Neuron (in vitro differentiated cells): ENCODE measurements at regions not wholly inside any gene's neighbourhood (a gene's known extent, or its start where the extent isn't known, plus 50 kb on each side); places are given as distances from the start of the nearest gene placed in this dataset.
"Not testable (repeated sequence)": the region's sequence is repeated elsewhere in the genome, so short reads cannot be mapped to it uniquely, and the experiment has no call there.

ENCODE experiments used
- H2AFZ ChIP-seq: one replicate; pipeline ENCODE4 v1.6.1; 2013; ENCODE audit warnings: low read depth, mild to moderate bottlenecking, inconsistent platforms, low read length, moderate library complexity
- H3K27me3 ChIP-seq: one replicate; pipeline ENCODE4 v1.6.1; 2013; ENCODE audit warnings: low read length; ENCODE audit not compliant: insufficient read depth
- H3K36me3 ChIP-seq: one replicate; pipeline ENCODE4 v1.6.1; 2013; ENCODE audit warnings: low read length; ENCODE audit not compliant: insufficient read depth
- H3K4me1 ChIP-seq: one replicate; pipeline ENCODE4 v1.6.1; 2013; ENCODE audit warnings: low read length; ENCODE audit not compliant: insufficient read depth
- H3K4me3 ChIP-seq: 2 replicates; pipeline ENCODE4 v1.5.1; 2013; ENCODE audit warnings: mild to moderate bottlenecking, low read length, moderate library complexity
- H3K9me3 ChIP-seq: one replicate; pipeline ENCODE4 v1.6.1; 2013; ENCODE audit warnings: low read length

GRCh38 chr20:30610029-30610693 is 647.3 kb upstream of the DEFB115 start:
- Histone ChIP-seq H3K9me3 (no peaks in the 10 kb centered on the region), H3K36me3 (no peaks in the 10 kb centered on the region), H3K27me3 (no peaks in the 10 kb centered on the region), H3K4me3 (no peak overlapping the region), H2AFZ (no peak overlapping the region), H3K4me1 (no peaks in the 10 kb centered on the region)

- H3K9me3 ChIP-seq, result no peaks in the 10 kb centered on the region
- no peaks in the 10 kb centered on the region for H3K27me3 ChIP-seq
- no peak overlapping the region for H2AFZ ChIP-seq
- H3K4me3 ChIP-seq, result no peak overlapping the region
- H3K36me3 ChIP-seq, result no peaks in the 10 kb centered on the region
- no peaks in the 10 kb centered on the region for H3K4me1 ChIP-seq
Measured at GRCh38 chr20:30610751-30611150, 646.7 kb upstream of the DEFB115 start.

GRCh38 chr20:30611239-30611984 is 646.1 kb upstream of the DEFB115 start:
- H3K4me1 ChIP-seq, result no peaks in the 10 kb centered on the region

GRCh38 chr20:30612344-30612743 is 645.1 kb upstream of the DEFB115 start:
- Histone ChIP-seq H3K4me3 (no peak overlapping the region), H3K4me1 (no peaks in the 10 kb centered on the region), H3K9me3 (no peaks in the 10 kb centered on the region), H2AFZ (no peak overlapping the region), H3K27me3 (no peaks in the 10 kb centered on the region), H3K36me3 (no peaks in the 10 kb centered on the region)

More at GRCh38 chr20:30611239-30611984, 646.1 kb upstream of the DEFB115 start:
- H3K36me3 ChIP-seq, result no peaks in the 10 kb centered on the region
- no peaks in the 10 kb centered on the region for H3K9me3 ChIP-seq
- no peak overlapping the region for H3K4me3 ChIP-seq
- H3K27me3 ChIP-seq, result no peaks in the 10 kb centered on the region
- H2AFZ ChIP-seq, result no peak overlapping the region

- not testable (repeated sequence) for H3K27me3 ChIP-seq, H3K36me3 ChIP-seq, H3K4me1 ChIP-seq, H3K9me3 ChIP-seq, H2AFZ ChIP-seq, H3K4me3 ChIP-seq
Measured at GRCh38 chr20:30621346-30621745, 636.1 kb upstream of the DEFB115 start.

GRCh38 chr20:30624310-30624709 is 633.2 kb upstream of the DEFB115 start:
- not testable (repeated sequence) for H2AFZ ChIP-seq, H3K9me3 ChIP-seq, H3K36me3 ChIP-seq, H3K4me1 ChIP-seq, H3K27me3 ChIP-seq, H3K4me3 ChIP-seq

- H2AFZ ChIP-seq, H3K4me1 ChIP-seq, H3K4me3 ChIP-seq, H3K9me3 ChIP-seq, H3K27me3 ChIP-seq, H3K36me3 ChIP-seq: not testable (repeated sequence)
Measured at GRCh38 chr20:30629376-30629775, 628.1 kb upstream of the DEFB115 start.

GRCh38 chr20:30630761-30631160 is 626.7 kb upstream of the DEFB115 start:
- H3K27me3 ChIP-seq, result no peaks in the 10 kb centered on the region
- H3K4me1 ChIP-seq, result no peaks in the 10 kb centered on the region
- H3K9me3 ChIP-seq, result no peaks in the 10 kb centered on the region
- peaks cover 2% of the 10 kb centered on the region for H3K36me3 ChIP-seq
- no peak overlapping the region for H3K4me3 ChIP-seq
- no peak overlapping the region for H2AFZ ChIP-seq

- H3K27me3 ChIP-seq, H3K4me1 ChIP-seq, H3K4me3 ChIP-seq, H3K36me3 ChIP-seq, H2AFZ ChIP-seq, H3K9me3 ChIP-seq: not testable (repeated sequence)
Measured at GRCh38 chr20:30631261-30631789, 626.1 kb upstream of the DEFB115 start.

GRCh38 chr20:30632773-30633172 is 624.7 kb upstream of the DEFB115 start:
- H3K4me1 ChIP-seq, H3K4me3 ChIP-seq: not testable (repeated sequence)

GRCh38 chr20:30641522-30641921 is 615.9 kb upstream of the DEFB115 start:
- not testable (repeated sequence) for H3K36me3 ChIP-seq, H3K27me3 ChIP-seq, H3K9me3 ChIP-seq, H3K4me3 ChIP-seq, H3K4me1 ChIP-seq, H2AFZ ChIP-seq

More at GRCh38 chr20:30632773-30633172, 624.7 kb upstream of the DEFB115 start:
- not testable (repeated sequence) for H3K36me3 ChIP-seq, H3K9me3 ChIP-seq, H3K27me3 ChIP-seq, H2AFZ ChIP-seq

- not testable (repeated sequence) for H3K9me3 ChIP-seq, H3K4me1 ChIP-seq, H3K4me3 ChIP-seq, H2AFZ ChIP-seq, H3K27me3 ChIP-seq, H3K36me3 ChIP-seq
Measured at GRCh38 chr20:30660982-30661381, 596.5 kb upstream of the DEFB115 start.

- H3K9me3 ChIP-seq, H3K36me3 ChIP-seq, H3K4me1 ChIP-seq, H3K4me3 ChIP-seq, H3K27me3 ChIP-seq, H2AFZ ChIP-seq: not testable (repeated sequence)
Measured at GRCh38 chr20:30668418-30668817, 589.0 kb upstream of the DEFB115 start.
